Stimulated activated CD8-positive, alpha-beta memory T cell treated with anti-CD3 and anti-CD28 coated beads, Interleukin-2, amount 100 ng/mL, for 1 hour (primary cell): ENCODE measurements at regions not wholly inside any gene's neighbourhood (a gene's known extent, or its start where the extent isn't known, plus 50 kb on each side); places are given as distances from the start of the nearest gene placed in this dataset.
"Not testable (repeated sequence)": the region's sequence is repeated elsewhere in the genome, so short reads cannot be mapped to it uniquely, and the experiment has no call there.

Source experiments
- DNase-seq, 2 donors: peaks; one replicate each; pipeline ENCODE4 v3.0.0-alpha.2; 2020; ENCODE audit warnings: low read depth in 2 of 2

DNA sequence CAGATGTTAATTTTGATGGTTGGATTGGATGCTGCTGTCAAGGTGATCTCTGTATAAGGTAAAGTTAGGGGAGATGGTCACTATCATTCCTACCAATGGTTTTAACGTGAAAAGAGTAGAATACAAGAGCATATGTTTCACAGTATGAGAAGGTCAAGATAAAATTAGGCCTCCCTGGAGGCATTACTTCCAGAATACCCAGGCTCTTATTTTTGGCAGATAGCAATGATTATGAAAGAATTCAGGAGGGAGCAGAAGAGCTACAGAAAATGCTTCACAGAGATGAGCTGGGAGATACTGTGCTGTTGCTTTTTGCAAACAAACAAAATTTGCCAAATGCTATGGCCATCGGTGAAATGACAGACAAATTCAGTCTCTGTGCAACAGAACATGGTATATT is 547.5 kb upstream of the SPRY2 start:
- DNase-seq, result no peak

DNA sequence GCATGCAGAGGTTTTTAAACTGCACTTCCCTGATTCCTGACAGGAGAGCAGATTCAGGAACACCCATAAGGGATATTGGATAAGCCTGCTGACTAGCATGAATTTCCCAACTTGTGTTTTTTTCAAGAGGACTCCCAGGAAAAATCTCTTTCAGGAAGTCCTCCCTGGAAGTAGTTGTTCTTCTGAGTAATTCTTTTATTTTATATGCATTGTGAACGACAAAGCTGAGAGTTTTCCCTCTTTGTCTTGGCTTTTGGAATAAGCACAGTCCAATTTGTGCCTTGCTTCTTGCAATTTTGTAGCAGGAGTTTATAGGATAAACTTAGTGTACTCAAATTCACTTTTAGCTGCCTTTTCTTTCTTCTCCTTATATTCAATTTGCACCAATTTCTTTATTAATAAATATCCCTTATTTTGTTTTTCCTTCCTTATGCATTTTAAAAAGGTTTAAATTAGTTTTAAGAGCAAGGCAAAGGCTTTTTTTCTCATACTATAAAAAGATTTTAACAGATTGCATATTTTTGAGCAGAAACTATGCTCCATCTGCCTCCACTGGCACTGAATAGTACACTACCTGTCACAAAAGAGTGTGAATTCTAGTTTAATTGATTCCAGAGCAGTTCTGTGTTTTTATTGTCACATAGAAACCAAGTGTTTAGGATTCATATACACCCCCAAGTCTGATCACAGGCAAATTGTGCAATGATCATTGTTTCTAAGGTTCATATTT is 543.3 kb upstream of the SPRY2 start:
- DNase-seq, result no peak

DNA sequence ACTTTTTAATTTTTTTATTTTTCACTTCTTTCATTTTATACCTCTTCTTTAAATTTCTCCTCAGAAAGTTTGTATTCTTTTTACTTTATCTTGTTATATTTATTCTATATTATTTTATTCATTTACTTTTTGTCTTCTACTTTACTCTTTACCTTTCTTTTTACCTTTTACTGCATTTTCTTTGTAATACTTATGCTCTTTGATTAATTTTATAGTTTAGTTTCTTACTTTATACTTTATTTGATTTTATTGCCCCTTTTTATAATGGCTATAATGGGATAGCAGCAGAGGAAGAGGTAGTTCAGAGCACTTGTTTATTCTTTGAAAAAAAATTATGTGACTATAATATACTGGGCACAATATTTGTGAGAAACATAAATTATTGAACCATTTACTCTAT is 542.6 kb upstream of the SPRY2 start:
- no peak for DNase-seq

DNA sequence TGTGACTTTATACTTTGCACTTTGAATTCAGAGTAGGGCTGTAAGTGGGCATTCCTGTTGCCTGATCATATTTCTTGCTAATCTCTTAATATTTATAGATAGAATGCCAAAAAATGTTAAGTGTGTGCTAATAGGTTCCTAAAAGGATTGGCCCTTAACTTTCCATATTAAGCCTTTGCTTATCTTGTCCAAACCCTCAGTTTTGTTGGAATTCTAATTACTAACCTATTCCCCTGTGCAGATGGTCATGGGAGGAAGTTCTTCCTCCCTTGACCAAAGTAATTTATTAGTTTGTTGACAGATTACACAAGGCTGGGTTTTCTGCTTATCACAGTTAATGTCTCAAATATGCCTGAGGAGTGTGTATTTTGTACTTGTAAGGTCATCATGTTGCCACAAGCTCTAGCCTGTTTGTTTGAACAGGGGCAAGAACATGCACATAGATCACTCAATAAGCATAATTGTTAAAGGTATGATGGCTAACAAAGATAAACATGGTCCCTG is 541.1 kb upstream of the SPRY2 start:
- DNase-seq, result no peak

DNA sequence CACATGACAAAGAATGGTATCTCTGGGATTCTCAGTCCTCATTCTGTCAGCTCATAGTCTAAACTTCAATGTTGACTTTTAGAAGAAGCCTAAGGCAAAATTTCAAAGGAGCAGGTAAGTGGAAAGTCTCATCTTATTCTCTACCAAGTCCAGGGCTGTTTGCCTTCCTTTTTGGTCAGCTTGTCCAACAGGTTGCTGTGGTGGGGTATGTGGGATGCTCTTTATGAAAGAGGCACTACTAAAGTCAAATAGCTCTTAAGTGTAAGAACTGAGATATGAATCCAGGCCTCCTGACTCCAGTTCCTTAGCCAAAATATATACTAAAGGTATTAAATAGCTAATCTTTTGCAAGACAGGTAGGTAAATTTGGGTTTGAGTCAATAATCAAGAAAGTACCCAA is 540.6 kb upstream of the SPRY2 start:
- no peak for DNase-seq

DNA sequence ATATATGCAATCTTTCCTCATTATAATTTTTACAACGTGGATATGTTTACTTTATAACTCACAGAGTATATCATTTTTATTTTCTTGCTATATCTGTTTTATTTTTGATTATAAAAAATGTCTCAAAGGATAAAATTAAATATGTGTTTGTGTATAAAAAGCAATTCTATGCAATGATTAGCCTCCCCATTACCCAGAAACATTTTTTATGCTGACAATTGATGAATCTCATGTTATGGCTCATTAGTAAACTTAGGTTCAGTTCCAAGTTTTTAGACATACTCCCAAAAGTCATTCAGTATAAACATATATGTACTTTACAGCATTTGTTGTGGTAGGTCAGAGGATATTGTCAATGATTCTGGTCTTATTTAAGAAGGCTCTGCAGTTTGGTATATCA is 540.1 kb upstream of the SPRY2 start:
- no peak for DNase-seq

DNA sequence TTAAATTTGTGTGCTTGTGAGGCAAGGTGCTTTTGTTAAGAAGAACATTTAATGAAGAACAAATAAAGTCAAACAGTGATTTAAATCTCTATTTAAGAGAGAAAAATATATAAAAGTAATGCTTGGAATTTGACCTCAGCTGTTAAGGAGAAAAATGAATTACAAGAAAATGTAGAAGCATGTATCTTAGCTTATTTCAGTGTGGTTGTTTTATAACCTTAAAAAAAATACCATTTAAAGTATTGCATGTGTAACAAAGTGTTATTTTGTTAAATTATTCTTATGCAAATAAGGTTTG is 537.0 kb upstream of the SPRY2 start:
- no peak for DNase-seq

DNA sequence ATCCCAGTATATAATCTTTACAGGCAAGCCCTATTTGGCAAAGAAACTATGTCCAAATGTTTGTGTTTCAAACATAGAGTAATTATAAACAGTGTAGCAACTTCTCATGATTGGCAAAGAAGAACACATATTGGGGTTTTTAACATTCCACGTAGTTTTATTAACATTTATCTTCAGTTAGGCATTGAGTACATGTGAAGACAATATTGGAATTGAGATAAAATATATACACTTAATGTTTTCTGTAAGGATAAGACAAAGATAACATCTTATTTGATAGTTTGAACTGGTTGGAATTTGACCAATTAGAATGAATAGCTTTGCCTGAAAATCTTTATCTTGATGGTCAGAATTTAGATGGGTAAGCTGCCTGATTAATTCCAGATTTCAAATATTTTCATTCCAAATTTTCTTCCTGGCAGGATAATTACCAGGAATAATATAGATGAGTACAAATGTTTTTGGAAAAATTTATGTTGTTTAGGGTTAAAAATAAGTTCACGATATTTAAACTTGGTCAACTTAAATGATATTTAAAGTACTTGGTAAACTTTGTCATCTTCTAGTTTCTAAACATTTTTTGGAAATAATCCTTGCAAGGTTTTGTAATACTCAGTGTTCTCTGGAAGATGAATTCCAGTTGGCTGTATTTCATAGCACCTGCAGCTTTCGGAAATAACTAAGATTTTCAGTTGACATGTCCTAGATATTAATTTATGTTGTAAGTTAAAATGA is 536.5 kb upstream of the SPRY2 start:
- no peak for DNase-seq

DNA sequence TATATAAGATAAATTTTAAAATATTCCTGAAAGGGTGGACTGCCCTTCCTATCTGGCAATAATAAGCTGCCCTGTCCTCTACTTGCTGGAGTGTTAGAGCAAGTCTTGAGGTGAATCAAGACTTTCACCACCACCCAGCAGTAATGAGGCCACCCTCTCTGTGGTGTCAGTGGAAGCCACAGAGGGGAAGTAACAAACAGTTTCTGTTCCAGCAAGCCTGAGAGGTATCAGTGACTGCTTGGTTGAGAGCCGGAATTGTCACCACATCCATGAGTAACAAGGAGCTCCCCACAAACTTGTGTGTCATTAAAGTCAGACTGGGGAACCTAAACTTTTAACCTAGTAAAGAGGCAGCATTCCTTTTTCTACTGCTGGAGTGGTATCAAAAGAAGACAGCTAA is 532.7 kb upstream of the SPRY2 start:
- DNase-seq, result peak in 1 of 2 donors; percentile 0

DNA sequence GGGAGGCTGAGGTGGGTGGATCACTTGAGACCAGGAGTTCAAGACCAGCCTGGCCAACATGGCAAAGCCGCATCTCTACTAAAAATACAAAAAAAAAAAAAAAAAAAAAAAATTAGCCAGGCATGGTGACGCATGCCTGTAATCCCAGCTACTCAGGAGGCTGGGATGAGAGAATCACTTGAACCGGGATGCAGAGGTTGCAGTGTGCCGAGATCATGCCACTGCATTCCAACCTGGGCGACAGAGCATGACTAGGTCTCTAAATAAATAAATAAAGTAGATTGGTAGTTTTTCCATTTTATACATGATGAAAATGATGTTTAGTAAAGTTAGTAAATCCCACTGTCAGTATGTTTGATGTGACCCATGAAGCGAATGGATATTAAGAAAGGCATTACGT is 531.0 kb upstream of the SPRY2 start:
- not testable (repeated sequence) for DNase-seq

DNA sequence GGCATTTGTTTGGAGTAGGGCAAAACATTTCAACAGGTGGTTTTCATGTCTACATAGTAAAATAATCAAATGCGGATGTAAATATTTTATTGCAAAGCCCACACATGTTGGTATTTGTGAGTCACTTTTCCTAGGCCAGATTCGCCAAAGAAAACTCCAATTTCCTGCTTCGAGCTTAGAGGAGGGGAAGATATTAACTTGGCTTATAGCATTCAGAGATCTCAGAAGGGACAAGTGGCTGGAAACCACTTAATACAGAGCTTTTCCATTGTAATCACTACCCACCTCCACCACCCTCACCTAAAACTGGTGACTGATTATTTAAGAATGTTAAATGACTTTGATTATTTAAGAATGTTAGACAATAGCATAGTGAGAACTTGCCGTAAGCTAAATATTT is 530.6 kb upstream of the SPRY2 start:
- no peak for DNase-seq

DNA sequence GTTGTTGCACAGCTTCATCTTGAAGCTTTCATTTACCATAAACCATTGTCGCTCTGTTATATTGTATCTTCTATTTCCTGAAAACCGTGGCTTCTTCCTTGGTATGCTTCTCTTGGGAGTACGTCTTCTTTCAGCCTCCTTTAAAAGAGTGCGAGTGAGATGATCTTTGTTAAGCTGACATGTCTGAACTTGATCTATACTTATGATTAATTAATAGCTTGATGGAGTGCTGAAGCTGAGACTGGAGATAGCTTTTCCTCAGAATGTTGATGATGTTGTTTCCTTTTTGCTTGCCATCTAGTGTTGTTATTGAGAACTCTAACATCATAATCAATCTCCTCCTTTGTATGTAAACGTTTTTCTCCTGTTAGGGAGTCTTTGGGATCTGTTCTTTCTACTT is 529.3 kb upstream of the SPRY2 start:
- no peak for DNase-seq

DNA sequence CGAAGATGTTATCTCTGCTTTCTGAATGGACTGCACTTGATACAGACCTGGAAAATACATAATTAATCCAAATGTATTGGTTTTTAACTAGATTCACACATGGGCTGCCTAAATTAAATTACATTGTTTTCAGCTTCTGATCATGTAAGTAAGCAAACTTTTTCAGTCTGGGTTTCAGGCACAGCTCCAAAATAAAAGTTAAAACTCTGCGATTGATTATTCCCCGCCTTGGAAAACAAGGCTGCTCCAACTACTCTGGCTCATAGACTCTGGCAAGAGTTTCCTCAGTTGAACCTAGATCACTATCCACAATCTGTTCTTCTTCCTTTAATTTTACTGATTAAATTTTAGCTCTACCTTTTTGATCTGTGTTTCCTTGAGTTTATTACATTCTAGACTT is 526.0 kb upstream of the SPRY2 start:
- DNase-seq, result no peak

DNA sequence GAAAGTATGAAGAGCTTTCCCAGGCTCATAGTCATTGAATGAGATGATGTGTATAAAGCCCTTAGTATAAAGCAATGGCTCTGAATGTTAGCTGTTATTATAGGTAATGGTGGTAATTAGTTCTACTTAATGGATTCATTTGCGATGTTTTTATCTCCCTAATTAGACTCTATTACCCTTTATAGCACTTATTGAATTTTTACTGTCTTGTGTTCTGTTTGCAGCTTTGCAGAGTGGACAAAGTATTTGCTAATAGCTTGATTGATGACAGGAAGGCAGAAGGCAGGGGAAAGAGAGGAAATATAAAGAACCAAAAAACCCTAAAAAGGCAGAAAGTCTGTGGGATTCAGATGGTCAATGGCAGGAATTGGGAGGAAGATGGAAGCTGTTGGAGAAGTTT is 524.4 kb upstream of the SPRY2 start:
- DNase-seq, result no peak

DNA sequence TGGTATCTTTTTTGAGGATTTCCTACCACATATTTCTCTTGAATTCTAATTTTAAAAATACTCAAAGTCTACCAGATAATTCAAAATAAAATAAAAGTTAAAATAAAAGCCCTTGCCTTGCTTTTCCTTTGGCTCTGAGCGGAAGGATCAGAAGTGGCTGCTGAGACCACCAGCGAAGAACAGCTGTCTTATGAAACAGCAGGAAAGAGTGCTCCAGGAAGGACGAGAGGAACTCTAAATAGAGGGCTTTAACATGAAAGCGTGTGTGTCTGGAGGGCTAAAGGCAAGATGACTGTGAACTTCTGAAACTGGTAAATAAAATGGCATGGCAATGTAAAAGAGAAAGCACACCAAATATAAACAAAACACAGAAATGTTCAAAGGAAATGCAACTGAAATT is 521.5 kb upstream of the SPRY2 start:
- DNase-seq, result no peak

DNA sequence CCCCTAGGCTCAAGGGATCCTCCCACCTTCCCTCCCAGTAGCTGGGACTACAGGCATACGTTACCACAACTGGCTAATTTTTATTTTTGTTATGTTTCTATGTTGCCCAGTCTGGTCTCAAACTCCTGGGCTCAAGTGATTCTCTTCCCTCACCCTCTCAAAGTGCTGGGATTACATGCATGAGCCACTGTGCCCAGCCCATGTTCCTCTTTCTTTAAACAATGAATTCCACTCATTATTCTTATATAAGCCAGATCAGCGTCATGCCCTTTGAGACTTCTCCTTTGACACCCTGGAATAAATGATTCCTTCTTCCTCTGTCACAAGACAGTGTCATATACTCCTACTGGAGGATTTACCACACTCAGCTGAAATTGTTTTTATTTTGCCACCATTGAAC is 519.9 kb upstream of the SPRY2 start:
- DNase-seq, result no peak

DNA sequence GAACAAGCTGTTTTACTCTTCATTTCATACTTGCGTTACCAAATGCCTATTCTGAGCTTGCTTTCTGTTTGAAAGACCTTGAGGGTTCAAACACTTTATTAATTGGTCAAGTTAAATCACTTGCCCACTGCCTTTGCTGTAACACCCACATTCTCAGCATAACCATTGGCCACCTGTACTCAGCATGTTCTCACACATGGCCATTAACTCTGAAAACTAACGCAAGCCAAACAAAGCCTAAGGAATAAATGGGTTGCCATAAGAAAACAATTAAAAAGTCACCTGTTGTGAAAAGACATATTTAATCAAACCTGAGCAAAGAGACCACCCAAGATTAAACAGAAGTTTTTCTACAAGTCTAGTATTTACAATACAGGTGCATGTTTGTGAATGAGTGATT is 517.2 kb upstream of the SPRY2 start:
- no peak for DNase-seq

DNA sequence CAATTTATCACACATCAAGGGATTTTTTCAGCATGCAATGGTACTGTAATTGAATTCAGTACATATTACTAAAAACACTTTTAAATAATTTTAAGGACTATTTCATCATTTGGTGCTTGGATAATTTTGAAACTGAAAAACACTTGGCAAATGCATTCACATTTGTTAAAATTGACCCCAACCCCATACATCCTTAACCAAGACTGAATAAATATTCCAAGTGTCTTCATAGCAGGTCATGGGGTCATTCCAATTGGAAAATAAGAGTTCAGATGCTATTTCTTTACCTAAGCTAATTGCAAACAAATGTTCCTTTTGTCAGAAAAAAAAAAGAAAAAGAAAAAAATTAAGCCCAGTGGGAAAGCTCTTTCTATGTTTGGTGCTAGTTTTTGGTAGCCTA is 516.4 kb upstream of the SPRY2 start:
- no peak for DNase-seq

DNA sequence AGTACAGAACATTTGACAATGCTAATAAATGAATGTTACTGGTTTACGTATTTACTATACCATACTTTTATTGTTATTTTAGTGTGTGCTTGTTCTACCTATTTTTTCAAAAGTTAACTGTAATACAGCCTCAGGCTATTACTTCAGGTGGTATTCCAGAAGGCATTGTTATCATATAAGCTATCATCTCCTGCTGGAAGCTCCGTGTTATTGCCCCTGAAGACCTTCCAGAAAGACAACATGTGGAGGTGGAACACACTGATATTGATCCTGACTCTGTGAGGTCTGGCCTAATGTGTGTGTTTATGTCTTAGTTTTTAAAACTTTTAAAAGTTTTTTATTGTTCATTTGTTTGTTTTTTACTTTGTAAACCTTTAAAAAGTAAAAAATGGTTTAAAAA is 509.8 kb upstream of the SPRY2 start:
- DNase-seq, result no peak

DNA sequence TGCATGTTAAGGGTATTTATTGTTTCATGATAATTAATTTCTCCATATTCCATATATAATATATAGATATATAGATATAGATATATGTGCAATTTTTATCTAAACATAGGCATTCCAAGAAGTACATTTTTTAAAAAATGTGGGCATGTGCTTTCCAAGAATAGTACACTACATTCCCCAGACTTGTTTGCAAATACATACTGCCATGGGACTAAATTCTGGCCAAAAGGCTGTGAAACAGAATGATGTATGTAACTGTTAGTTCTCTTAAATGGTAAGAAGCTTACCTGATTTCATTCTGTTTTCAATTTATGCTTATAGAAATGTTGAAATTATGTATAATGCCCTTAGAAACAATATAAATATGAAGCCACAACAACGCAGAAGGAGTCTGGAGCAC is 503.2 kb upstream of the SPRY2 start:
- no peak for DNase-seq

DNA sequence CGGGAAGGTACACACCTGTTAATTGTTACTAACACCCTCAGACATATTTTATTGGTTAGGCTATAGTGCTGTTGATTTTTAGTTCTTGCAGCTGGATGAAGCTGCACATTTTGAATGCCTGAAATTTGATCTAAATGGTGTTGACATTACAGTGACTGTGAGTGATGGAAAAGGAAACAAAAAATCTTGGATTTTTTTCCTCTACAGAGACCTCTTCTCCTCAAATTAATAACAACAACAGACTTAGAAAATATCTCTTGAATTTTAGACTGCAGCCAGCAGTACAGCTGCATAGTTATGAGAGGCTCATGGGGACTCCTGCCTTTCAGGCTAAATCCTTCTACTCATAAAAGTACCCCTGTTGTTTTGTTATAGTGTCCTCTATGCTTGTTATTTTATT is 500.5 kb upstream of the SPRY2 start:
- no peak for DNase-seq

DNA sequence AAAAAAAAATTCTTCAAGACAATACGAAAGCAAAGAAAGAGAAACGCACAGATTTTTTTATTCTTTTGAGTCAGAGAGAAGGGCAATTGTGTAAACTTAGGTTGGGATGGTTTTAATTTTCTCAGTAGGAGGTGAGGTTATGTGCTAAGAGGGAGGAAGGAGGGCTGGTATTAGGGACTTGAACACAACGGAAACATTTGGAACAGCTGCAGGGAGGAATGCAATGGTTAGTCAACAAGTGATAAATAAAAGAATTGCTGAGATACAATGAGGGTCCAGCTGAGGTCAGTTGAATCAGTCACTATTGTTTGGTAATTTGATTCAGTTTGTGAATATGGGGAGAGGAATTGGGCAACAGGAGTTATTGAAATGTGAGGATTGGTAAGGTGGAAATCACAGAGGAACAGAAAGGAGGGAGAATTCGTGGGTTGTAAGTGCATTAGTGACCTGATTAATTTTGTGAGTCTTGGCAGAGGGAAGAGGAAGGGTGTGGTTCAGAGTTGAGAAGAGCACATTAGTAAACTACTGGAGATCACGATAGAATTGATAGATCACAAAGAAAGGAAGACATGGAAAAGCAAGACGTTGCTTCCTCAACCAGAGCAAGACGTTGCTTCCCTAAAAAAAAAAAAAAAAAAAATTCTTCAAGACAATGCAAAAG is 499.5 kb upstream of the SPRY2 start:
- DNase-seq, result no peak

DNA sequence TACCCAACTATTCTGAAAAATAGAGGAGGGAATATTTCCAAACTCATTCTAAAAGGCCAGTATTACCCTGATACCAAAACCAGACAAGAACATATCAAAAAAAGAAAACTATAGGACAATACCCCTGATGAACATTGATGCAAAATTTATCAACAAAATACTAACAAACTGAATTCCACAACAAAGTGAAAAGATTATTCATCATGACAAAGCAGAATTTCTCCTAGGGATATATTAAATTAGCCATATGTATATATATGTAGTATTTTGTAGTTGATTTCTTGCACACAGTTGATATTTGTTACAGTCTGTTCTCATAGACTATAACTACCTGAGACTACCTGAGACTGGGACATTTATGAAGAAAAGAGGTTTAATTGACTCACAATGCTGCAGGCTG is 495.0 kb upstream of the SPRY2 start:
- DNase-seq, result no peak
